IPS DF 4.7 (cell line): ENCODE measurements at regions not wholly inside any gene's neighbourhood (a gene's known extent, or its start where the extent isn't known, plus 50 kb on each side); places are given as distances from the start of the nearest gene placed in this dataset.
"Not testable (repeated sequence)": the region's sequence is repeated elsewhere in the genome, so short reads cannot be mapped to it uniquely, and the experiment has no call there.

Experiments
- DNase-seq: peaks from one replicate; pipeline ENCODE4 v3.0.0-alpha.2; 2013; ENCODE audit warnings: low spot score; ENCODE audit errors: extremely low read depth

DNA sequence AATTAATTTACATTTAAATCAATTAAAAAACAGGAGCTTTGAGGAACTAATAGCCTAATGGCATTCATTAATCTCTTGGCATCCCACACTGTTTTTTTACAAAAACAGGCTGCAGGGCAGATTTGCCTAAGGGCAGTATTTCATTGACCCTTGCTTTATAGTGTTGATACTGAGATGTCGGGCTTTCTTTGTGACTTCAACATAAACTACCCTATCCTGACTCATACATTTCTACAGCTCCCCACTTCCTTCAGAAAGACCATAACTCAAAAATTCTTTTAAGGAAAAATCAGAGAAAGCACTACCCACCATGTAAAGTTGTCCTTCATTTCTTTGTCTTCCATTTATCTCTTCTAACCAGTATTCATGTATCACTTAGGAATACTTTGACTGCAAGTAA, 92.2 kb upstream of the NT5E start:
- no peak for DNase-seq

DNA sequence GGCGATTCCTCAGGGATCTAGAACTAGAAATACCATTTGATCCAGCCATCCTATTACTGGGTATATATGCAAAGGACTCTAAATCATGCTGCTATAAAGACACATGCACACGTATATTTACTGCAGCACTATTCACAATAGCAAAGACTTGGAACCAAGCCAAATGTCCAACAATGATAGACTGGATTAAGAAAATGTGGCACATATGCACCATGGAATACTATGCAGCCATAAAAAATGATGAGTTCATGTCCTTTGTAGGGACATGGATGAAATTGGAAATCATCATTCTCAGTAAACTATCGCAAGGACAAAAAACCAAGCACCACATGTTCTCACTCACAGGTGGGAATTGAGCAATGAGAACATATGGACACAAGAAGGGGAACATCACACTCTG, 93.1 kb upstream of the NT5E start:
- not testable (repeated sequence) for DNase-seq

DNA sequence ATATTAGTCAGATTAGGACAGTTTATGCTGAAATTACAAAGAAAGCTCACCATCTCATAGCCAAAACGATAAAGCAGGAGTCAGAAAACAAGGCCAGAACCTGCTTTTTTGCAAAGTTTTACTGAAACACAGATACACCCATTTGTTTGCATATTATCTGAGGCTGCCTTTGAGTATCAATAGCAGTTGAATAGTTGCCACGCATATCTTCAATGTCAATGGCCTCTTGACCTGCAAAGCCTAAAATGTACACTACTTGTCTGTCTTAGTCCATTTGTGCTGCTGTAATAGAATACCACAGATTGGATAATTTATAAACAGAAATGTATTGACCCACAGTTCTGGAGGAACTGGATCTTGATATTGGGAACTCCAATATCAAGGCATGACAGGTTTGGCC, 94.1 kb upstream of the NT5E start:
- no peak for DNase-seq

DNA sequence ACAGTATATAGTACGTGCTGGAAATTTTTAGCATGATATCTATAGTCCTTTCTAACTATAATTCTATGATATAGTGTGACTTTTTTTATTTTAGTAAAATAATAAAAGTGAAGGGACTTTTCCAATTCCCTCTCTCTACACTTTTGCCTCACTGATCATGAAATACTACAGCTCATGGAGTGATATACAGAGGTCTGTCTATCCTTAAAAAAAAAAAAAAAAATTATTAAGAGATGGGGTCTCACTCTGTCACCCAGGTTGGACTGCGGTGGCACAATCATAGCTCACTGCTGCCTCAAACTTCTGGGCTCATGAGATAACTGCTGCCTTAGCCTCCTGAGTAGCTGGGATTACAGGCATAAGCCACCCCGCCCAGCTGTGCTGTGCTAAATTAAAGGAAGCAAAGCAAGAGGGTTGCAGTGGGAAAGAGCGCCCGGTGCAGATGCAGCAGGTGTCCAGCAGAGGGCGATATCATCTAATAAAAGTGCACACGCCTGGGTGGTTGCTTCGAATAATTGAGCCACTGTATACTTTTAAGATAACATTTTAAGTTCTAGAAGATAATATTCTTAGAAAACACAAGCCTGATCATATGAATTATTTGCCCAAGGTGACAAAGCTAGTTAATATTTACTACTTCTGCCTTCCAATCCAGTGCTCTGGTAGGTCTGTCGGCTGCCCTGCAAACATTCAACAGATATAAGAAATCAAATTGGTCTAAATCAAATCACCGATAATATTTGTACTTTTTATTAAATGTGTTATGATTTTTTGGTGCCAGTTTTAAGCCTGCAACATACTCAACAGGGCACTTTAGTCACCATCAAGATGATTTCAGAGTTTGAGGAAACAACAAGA, 94.9 kb upstream of the NT5E start:
- DNase-seq = peak; percentile 16

DNA sequence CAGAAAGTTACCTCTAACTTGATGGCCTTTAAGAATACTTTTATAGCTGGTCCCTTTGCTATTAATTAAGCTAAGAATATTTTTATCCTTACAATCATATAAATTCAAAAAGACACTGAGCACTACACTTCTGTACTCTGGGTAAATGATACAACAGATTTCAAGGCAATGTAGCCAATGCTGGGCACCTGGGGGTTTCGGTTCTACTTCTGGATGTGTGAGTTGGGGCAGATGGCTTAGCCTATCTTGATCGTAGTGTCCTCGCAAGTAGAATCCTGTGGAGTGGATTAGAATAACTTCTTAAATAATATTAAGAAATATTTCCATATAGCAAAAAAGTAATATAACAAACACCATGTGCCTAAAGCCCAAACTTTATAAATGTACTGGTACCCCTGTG, 96.9 kb upstream of the NT5E start:
- DNase-seq = no peak

DNA sequence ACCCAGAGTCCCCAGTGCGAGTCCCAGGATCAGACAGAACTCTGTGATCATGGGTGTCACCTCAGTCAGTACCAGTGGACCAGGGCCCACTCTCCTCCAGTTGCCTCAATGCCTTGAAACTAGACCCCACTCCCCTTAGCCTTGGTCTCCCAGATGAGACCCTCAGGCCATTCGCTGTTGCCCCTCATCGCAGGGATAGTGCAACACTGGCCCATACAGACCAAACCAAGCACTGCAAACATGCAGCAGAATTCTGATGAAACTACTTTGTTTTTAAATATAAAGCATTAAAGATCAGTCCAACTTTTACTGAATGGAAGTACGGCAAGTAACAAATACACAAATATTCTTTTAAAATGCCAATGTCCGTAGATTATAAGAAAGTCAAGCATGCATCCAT, 101.2 kb upstream of the NT5E start:
- DNase-seq = no peak

DNA sequence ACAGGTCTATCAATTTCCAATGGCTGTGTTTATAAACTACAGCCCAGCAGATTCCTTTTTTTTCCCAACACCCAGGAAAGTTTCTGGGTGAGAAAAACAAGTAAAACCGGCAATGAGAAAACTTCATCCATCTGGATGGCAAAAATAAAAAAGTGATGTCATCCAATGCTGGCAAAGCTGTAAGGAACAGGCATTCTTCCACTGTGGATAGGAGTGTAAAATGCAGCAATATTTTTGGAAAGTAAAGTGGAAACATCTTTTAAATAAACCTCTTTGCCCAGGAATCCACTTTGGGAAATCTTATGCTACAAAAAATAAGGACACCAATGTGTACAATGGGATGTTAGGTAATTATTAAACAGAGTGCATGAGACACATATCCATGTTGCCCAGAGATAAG, 102.1 kb upstream of the NT5E start:
- DNase-seq = no peak

DNA sequence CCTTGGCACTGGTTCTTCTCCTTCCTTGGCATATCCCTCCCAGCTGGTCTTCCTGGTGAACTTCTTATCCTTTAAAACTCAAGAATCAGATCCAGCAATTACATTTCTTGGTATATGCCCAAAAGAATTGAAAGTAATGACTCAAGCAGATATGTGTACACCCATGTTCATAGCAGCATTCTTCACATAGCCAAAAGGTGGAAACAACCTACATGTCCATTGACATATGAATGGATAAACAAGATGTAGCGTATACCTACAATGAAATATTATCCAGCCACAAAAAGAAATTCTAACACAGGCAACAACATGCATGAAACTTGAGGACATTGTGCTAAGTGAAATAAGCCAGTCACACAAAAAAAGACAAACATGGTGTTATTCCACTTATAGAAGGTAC, 103.7 kb upstream of the NT5E start:
- no peak for DNase-seq

DNA sequence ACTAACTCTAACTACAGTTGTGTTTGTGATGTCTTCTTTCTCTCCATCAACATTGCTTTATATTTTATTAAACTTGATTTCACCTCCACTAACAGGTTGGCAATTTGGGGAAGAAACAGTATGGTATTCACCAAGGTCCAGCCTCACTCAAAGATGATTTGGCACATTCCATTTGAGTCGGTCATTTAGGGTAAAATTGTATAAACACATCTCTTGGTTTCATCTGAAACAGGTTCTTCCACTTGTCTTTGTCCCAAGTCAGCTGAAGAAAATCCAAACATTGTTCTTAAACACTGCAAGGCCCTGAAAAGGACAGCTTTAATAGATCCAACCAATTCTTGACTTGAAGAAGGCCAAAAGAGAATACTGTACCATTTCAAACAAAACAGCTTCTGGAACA, 104.9 kb upstream of the NT5E start:
- DNase-seq = no peak

DNA sequence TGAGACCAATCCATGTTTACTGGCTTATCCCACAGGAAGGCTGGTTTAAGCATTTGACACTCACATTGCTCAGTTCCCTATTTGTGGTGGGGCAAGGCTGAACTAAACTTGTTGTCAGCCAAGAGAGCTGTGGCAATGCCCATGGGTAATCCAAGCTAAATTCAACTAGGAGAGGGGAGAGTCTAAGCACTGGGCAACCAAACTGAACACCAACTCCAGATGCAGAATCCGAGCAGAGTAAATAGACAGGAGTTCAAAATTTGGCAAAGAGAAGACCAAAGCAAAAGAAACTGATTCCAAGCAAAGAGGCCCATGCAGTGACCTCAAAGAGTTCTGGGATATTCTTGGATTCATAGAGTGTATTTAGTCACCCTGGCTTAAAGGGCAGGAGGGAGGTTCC, 106.5 kb upstream of the NT5E start:
- DNase-seq = no peak

DNA sequence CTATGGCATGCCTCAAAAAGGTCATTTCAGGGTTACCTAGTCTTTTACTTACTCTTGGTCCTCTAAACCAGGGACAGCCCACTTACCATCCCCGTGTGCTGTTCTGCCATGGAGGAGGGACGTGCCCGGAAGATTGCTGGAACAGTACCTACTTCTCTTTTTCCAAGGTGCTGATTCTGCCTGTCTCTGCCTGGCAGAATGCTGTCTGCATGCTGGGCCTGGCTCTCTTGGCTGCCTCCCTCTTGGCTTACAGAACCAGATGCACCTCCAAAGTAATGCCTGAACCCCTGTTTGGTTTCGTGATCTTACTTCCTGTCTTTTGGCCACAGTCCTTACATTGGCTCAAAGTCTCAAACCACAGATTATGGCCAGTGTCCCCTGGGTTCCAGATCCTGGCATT, 120.7 kb upstream of the NT5E start:
- DNase-seq = no peak

DNA sequence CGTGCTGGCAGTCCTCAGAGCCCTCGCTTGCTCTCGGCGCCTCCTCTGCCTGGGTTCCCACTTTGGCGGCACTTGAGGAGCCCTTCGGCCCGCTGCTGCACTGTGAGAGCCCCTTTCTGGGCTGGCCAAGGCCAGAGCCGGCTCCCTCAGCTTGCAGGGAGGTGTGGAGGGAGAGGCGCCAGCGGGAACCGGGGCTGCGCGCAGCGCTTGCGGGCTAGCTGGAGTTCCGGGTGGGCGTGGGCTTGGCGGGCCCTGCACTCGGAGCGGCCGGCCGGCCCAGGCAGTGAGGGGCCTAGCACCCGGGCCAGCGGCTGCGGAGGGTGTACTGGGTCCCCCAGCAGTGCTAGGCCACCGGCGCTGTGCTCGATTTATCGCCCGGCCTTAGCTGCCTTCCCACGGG, 124.1 kb upstream of the NT5E start:
- DNase-seq = not testable (repeated sequence)

DNA sequence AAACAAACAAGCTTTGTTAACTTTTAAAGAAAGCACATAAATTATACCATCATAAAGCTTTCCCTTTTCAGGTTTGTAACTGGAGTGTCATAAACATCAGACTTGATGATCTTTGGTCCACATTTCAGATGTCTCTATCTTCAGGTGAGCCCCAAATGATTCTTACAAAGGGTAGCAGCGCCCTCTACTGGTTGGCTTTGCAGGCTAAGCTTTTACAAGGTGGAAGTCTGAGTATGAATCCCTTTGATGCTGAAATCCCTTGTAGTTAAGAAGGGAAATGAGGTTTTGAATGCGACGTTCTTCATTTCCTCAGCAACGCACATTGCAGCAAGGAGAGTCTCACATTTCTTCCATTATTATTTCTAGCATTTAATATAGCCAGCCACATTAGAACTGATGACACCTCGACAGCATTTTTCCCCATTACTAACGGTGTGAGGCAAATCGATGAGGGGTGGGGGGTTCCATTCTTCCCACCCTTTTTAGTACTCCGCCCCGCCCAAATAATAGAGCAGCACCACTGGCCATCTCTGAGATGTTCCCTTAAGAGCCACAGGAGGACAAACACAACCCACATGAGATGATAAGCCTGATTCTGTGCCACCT, 126.3 kb upstream of the NT5E start:
- peak; percentile 51 for DNase-seq

DNA sequence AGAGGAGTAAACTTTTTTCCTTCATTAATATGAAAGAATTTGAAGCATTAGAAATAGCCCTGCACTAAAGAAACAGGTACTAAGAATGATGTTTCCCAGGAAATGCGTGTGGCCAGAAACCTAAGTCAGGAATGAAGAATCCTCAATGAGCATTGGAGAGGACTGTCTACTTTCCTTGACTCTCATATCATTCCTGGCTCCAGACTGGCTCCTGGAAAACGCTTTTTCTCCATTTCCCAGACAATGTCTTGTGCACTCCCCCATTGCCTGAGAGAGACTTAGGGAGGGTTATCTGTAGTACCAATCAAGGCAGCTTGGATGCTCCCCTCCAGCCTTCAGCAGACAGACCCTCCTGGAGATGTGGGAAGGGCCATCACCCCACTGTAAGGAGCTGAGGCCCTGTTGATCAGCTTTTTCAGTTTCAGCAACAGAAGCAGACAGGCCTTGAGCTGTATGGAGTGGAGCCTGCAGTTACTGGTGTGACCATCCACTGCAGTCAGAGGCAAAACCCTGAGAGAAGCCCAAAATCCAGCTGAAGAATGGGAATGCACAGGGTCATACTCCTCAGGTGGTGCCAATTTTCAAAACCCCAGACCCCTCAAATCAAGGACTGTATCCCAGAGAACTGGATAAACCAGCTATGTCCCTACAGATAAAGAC, 127.3 kb upstream of the NT5E start:
- no peak for DNase-seq

DNA sequence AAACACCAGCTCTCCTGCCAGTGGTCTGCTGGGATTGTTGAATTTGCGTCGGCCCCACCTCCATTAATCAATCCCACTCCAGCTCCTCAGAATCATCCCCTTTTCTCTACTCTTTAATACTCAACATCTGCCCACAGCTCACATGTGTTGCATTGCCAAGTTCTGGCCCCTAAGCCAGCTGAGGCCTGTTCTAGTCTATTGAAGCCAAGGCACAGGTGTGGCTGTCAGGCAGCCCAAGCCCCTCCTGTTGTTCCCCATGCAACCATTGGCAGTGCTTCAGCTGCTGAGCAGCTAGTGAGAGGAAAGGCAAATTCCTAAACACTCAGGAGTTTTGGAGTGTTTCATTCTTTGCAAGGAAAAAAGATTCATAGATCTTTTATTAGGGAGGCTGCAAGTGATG, 128.0 kb upstream of the NT5E start:
- no peak for DNase-seq

DNA sequence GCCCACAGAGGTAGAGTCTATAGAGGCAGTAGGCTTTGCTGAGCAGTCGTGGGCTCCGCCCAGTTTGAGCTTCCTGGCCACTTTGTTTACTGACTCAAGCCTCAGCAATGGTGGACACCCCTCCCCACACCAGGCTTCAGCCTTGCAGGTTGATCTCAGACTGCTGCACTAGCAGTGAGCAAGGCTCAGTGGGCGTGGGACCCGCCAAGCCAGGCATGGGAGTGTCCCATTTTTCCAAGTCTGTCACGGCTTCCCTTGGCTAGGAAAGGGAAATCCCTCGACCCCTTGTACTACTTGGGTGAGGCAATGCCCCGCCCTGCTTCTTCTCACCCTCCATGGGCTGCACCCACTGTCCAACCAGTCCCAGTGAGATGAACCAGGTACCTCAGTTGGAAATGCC, 135.3 kb upstream of the NT5E start:
- no peak for DNase-seq

DNA sequence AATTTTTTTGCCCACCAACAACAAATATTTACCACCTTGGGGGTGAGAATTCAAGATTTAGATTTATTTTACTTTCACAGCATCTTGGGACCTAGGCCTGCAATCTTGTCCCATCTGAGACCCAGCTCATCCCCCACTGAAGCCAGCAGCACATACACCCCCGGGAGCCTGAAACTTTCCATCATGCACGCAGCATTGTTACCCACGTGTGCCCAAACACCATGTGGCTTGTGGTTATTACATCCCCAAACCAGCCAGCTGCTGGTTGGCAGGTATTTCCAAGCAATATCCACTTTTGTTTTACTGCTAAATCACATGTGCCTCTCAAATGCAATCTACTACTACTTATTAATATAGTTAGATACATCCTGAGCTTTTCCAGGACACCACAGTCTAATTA, 149.3 kb upstream of the NT5E start:
- no peak for DNase-seq

DNA sequence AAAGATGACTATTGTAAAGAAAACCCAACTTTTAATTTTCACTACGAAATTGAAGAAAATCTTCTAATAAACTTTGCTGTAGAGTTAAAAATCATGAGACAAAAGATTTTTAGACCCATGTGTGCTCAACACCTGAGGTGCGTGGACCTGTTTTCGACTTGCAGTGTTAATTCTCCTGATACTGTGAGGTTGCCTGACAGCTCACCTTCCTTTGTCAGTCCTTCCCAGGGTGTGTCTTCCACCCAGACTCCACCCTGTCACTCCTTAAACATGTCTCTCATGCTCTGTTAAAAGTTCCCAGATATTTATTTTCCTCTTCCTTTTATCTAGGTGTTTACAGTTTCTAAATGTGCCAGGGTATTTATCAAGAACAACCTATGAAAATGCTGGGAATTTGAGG, 151.3 kb upstream of the NT5E start:
- DNase-seq = no peak

DNA sequence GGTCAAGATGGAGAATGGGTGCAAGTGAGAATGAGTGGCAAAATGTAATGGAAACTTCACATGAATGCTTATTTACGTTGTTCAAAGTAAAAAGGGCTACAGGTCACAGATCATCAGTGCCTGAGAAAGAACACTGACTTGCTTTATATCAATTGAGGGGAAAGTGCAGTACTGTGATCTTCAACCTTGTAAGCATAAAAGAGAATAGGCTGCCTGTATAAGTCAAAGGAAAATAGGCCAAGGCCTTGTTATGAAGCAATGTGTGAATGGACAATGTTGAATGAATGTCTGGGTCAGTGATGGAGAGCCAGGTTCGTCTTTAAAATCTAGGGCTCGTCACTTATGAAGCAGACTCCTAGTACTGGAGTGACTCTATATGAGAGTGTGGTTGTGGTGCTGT, 158.6 kb upstream of the NT5E start:
- no peak for DNase-seq

DNA sequence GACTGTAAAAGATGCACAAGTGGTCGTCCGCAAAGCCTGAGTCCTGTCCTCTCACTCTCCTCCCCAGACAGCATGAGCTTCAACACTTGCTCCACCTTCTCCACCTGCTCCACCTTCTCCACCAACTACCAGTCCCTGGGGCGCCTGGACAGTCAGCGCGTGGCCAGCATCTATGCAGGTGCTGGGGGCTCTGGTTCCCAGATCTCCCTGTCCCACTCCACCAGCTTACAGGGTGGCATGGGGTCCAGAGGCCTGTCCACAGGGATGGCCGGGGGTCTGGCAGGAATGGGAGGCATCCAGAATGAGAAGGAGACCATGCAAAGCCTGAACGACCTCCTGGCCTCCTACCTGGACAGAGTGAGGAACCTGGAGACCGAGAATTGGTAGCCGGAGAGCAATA, 162.2 kb upstream of the NT5E start:
- DNase-seq = no peak

DNA sequence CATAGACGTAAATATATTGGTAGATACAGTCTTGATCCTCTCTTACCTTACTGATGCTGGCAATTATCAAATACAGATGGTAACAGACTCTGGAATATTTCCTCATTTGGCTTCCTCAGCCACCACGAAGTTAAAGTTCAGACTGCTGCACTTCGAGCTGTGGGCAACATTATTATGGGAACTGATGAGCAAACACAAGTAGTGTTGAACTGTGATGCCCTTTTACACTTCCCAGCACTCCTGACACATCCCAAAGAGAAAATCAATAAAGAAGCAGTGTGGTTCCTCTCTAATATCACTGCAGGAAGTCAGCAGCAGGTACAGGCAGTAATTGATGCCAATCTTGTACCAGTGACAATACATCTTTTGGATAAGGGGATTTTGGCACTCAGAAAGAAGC, 162.7 kb upstream of the NT5E start:
- DNase-seq = no peak

DNA sequence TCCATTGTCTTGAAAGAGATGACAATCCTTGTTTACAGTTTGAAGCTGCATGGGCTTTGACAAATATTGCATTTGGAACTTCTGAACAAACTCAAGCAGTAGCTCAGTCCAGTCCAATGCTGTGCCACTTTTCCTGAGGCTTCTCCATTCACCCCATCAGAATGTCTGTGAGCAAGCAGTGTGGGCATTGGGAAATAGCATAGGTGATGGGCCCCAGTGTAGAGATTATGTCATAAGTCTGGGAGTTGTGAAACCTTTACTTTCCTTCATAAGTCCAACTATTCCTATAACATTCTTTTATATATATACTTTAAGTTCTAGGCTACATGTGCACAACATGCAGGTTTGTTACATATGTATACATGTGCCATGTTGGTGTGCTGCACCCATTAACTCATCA, 163.4 kb upstream of the NT5E start:
- DNase-seq = not testable (repeated sequence)

DNA sequence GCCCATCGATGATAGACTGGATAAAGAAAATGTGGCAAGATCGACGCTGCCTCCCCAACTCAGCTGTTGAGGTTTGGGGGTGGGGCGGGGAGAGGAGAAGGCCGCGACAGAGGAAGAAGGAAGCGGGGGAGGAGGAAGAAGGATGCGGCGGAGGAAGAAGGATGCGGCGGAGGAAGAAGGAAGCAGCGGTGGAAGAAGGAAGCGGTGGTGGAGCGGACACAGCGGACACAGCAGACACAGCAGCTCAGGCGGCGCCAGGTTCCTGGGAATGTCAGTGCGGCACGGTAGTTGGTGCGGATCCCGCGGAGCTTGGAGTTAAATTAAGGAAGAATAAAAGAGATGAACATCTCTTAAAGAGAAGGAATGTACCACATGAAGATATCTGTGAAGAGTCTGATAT, 163.9 kb upstream of the NT5E start:
- DNase-seq = no peak
